ENCODE measurements at regions not wholly inside any gene's neighbourhood (a gene's known extent, or its start where the extent isn't known, plus 50 kb on each side); places are given as distances from the start of the nearest gene placed in this dataset.

- 92% methylated on average over 3 of the region's 3 CpGs for WGBS
- Histone ChIP-seq H3K4me3 (ENCODE audit: low read length) (no peak overlapping the region), H3K9ac (ENCODE audit: low read depth, low read length) (no peak overlapping the region), H3K27me3 (ENCODE audit: insufficient read depth, low read length) (no peaks in the 10 kb centered on the region), H3K27ac (ENCODE audit: low read depth, low read length) (no peak overlapping the region), H3K4me1 (ENCODE audit: insufficient read depth, low read length) (no peaks in the 10 kb centered on the region), H3K9me3 (ENCODE audit: insufficient read depth, low read depth, low read length) (no peaks in the 10 kb centered on the region), H3K36me3 (ENCODE audit: insufficient read depth, low read length) (no peaks in the 10 kb centered on the region)
Observed at GRCh38 chr1:221793439-221794078, 51.7 kb upstream of the DUSP10 start.

DNA sequence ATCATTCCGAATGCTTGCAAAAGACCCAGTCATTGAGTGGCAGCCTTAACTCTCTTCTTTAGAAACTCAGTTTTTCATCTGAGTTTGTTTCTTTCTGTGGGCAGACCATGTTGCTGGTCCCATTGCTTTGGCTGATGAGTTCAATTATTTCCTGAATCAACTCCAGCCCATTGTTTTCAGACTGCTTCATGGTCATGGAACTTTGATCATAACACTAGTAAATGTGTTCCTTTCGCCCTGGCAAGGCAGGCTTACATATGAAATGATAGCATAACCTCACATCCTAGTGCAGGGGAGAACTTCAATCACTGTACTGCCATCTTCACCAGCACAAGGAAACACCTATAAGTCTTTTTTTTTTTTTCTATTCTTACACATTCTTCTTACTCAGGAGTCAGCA lies 50.0 kb upstream of the DUSP10 start:
- no peak overlapping the region for H3K9ac ChIP-seq (ENCODE audit: low read depth, low read length)
- no peaks in the 10 kb centered on the region for H3K36me3 ChIP-seq (ENCODE audit: insufficient read depth, low read length)
- no peak overlapping the region for H3K27ac ChIP-seq (ENCODE audit: low read depth, low read length)
- H3K9me3 ChIP-seq (ENCODE audit: insufficient read depth, low read depth, low read length): no peaks in the 10 kb centered on the region
- no peaks in the 10 kb centered on the region for H3K27me3 ChIP-seq (ENCODE audit: insufficient read depth, low read length)
- WGBS: 94% methylated on average over 2 of the region's 2 CpGs
- H3K4me3 ChIP-seq (ENCODE audit: low read length): no peak overlapping the region
- H3K4me1 ChIP-seq (ENCODE audit: insufficient read depth, low read length): no peaks in the 10 kb centered on the region
